ENCODE measurements at regions not wholly inside any gene's neighbourhood (a gene's known extent, or its start where the extent isn't known, plus 50 kb on each side); places are given as distances from the start of the nearest gene placed in this dataset.

DNA sequence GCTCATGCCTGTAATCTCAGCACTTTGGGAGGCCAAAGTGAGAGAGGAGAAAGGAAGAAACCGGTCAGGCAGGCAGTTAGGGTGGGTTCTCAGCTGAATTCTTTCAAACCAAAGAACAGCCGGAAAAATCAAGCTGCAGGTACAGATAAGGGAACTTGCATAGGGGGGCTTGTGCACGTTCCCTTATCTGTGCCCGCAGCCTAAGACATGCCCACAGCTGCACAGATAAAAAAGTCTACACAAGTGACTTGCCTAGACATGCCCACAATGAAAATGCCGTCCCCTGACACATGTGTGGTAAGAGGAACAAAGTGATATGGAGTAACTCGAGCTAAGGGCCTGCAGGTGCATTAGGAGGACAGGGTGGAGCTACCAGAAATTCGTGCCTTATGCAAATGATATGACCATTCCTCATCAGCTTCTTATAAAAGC lies 175.8 kb upstream of the SALL4 start:
- peaks cover 8% of the 10 kb centered on the region; the same call in 1 of the 2 replicates for H3K9me3 ChIP-seq (ENCODE audit: insufficient read depth, low read depth, low read length)
- H3K27me3 ChIP-seq (ENCODE audit: insufficient read depth, low read length): no peaks in the 10 kb centered on the region
- H3K27ac ChIP-seq (ENCODE audit: low read length): no peak overlapping the region
- no peaks in the 10 kb centered on the region for H3K4me1 ChIP-seq (ENCODE audit: insufficient read depth, low read length)
- no peak overlapping the region for H3K4me3 ChIP-seq (ENCODE audit: low read length)
- H3K36me3 ChIP-seq (ENCODE audit: insufficient read depth, low read depth, low read length): no peaks in the 10 kb centered on the region
- H3K9ac ChIP-seq (ENCODE audit: low read depth, low read length): no peak overlapping the region

- Histone ChIP-seq H3K9me3 (ENCODE audit: insufficient read depth, low read depth, low read length) (no peaks in the 10 kb centered on the region), H3K4me3 (ENCODE audit: low read length) (no peak overlapping the region), H3K27ac (ENCODE audit: low read length) (no peak overlapping the region), H3K36me3 (ENCODE audit: insufficient read depth, low read depth, low read length) (no peaks in the 10 kb centered on the region), H3K9ac (ENCODE audit: low read depth, low read length) (no peak overlapping the region), H3K4me1 (ENCODE audit: insufficient read depth, low read length) (no peaks in the 10 kb centered on the region), H3K27me3 (ENCODE audit: insufficient read depth, low read length) (no peaks in the 10 kb centered on the region)
Measured at GRCh38 chr20:51972056-51972455, 169.7 kb upstream of the SALL4 start.

DNA sequence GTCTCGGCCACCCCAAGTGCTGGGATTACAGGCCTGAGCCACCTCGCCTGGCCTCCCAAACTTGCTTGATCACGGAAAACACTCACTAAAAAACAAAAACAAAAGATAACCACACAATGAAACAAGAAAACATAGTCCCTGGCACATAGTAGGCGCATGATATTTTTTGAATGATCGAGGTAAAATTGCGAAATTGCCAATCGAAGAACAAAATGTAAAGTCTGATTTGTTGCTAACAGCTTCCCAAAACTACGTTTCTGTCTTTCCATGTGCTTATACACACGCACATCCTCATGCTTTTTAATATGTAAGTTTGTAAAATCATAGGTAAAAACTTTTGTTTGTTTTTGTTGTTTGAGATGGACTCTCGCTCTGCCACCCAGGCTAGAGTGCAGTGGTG lies 168.5 kb upstream of the SALL4 start:
- Histone ChIP-seq H3K27ac (ENCODE audit: low read length) (no peak overlapping the region), H3K9me3 (ENCODE audit: insufficient read depth, low read depth, low read length) (no peaks in the 10 kb centered on the region), H3K9ac (ENCODE audit: low read depth, low read length) (no peak overlapping the region), H3K4me1 (ENCODE audit: insufficient read depth, low read length) (no peaks in the 10 kb centered on the region), H3K27me3 (ENCODE audit: insufficient read depth, low read length) (no peaks in the 10 kb centered on the region), H3K4me3 (ENCODE audit: low read length) (no peak overlapping the region), H3K36me3 (ENCODE audit: insufficient read depth, low read depth, low read length) (no peaks in the 10 kb centered on the region)

GRCh38 chr20:51969191-51969590 lies 166.9 kb upstream of the SALL4 start:
- Histone ChIP-seq H3K4me1 (ENCODE audit: insufficient read depth, low read length) (no peaks in the 10 kb centered on the region), H3K36me3 (ENCODE audit: insufficient read depth, low read depth, low read length) (no peaks in the 10 kb centered on the region), H3K27ac (ENCODE audit: low read length) (no peak overlapping the region), H3K27me3 (ENCODE audit: insufficient read depth, low read length) (no peaks in the 10 kb centered on the region), H3K4me3 (ENCODE audit: low read length) (no peak overlapping the region), H3K9me3 (ENCODE audit: insufficient read depth, low read depth, low read length) (no peaks in the 10 kb centered on the region), H3K9ac (ENCODE audit: low read depth, low read length) (no peak overlapping the region)

DNA sequence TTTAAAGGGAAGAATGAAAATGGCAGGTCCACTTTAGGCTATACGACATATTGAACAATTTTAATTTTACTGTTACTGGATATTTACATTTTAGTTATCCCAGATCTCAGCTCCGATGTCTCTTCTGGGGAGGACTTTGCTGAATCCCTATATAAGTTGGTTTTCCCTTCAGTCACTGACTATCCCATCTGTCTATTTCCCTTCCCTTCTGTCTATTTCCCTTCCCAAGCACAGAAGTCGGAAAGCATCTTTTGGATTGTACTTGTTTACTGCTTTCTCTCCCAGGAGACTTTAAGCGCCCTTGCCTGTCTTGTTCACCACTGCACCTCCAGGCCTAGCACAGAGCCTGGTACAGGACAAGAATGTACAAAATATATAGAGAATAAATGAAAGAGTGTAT lies 165.8 kb upstream of the SALL4 start:
- Histone ChIP-seq H3K4me1 (ENCODE audit: insufficient read depth, low read length) (no peaks in the 10 kb centered on the region), H3K27me3 (ENCODE audit: insufficient read depth, low read length) (no peaks in the 10 kb centered on the region), H3K36me3 (ENCODE audit: insufficient read depth, low read depth, low read length) (no peaks in the 10 kb centered on the region), H3K4me3 (ENCODE audit: low read length) (no peak overlapping the region), H3K27ac (ENCODE audit: low read length) (no peak overlapping the region), H3K9me3 (ENCODE audit: insufficient read depth, low read depth, low read length) (no peaks in the 10 kb centered on the region), H3K9ac (ENCODE audit: low read depth, low read length) (no peak overlapping the region)

DNA sequence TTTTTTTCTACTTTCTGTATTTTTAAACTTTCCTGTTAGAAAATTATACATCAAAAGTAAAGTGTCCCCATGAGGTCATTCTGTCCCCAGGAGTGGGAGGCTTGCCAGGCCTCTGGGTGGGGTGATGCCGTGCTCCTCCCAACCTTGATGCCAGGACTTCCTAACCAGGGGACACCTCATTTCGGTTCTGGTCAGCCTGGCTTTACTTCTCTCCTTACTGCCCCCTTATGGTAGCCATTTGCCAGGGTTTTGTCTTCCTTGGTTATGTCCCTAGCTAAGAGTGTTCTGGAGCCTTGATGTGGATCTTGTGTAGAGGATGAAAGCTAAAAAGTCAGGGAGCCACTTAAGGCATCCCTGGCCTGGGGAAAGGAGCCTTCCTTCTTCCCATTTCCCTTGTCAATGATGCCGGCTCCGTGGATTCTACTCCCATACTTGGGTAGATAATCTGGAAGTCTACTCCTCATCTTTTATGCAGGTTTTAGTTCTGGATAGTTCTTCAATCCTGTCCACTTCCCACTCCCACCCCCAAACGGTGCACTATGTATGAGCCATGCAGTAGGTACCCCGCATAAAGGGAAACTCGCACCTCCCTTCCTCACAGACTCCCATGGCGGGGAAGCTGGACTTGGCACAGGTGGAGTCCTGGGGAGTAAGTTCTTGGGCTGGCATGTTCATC lies 164.1 kb upstream of the SALL4 start:
- Histone ChIP-seq H3K9me3 (ENCODE audit: insufficient read depth, low read depth, low read length) (no peaks in the 10 kb centered on the region), H3K4me1 (ENCODE audit: insufficient read depth, low read length) (peaks cover 10% of the 10 kb centered on the region; the same call in 1 of the 2 replicates), H3K4me3 (ENCODE audit: low read length) (no peak overlapping the region), H3K9ac (ENCODE audit: low read depth, low read length) (no peak overlapping the region), H3K27me3 (ENCODE audit: insufficient read depth, low read length) (no peaks in the 10 kb centered on the region), H3K36me3 (ENCODE audit: insufficient read depth, low read depth, low read length) (no peaks in the 10 kb centered on the region), H3K27ac (ENCODE audit: low read length) (no peak overlapping the region)

- Histone ChIP-seq H3K36me3 (ENCODE audit: insufficient read depth, low read depth, low read length) (no peaks in the 10 kb centered on the region), H3K9ac (ENCODE audit: low read depth, low read length) (no peak overlapping the region), H3K9me3 (ENCODE audit: insufficient read depth, low read depth, low read length) (no peaks in the 10 kb centered on the region), H3K27ac (ENCODE audit: low read length) (no peak overlapping the region), H3K27me3 (ENCODE audit: insufficient read depth, low read length) (no peaks in the 10 kb centered on the region), H3K4me3 (ENCODE audit: low read length) (no peak overlapping the region), H3K4me1 (ENCODE audit: insufficient read depth, low read length) (peaks cover 43% of the 10 kb centered on the region)
Measured at GRCh38 chr20:51961964-51962761, 159.8 kb upstream of the SALL4 start.

DNA sequence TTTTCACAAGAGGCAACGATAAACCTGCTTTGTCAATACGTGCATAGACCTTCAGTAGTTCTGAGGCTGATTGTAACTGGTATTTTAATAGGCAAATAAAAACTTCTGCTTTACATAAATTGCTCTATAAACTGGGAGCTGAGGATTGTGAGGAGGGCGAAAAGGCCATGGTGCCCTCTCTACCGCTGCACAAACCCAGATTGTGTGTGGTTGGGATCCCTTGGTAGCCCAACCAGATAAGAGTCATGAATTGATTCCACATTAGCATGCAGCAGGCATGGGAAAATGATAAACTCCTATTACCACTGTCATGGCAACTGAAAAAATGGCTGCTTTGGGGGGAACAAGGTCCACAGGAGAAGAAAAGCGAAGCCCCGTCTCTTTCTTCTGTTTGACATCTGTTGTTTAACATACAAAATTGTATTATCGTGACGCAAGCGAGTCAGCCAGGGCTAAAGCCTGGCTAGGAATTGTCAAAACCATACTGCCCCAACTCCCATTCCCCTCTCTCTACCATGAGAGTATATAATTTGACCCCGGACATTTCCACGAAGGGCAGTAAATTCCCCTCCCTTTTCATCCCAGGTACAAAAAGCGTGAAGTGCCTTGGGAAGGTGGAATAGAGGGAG lies 157.8 kb upstream of the SALL4 start:
- Histone ChIP-seq H3K9me3 (ENCODE audit: insufficient read depth, low read depth, low read length) (no peaks in the 10 kb centered on the region), H3K27ac (ENCODE audit: low read length) (no peak overlapping the region), H3K27me3 (ENCODE audit: insufficient read depth, low read length) (no peaks in the 10 kb centered on the region), H3K4me1 (ENCODE audit: insufficient read depth, low read length) (peaks cover 43% of the 10 kb centered on the region), H3K36me3 (ENCODE audit: insufficient read depth, low read depth, low read length) (no peaks in the 10 kb centered on the region), H3K9ac (ENCODE audit: low read depth, low read length) (no peak overlapping the region), H3K4me3 (ENCODE audit: low read length) (no peak overlapping the region)

GRCh38 chr20:51959066-51959542 lies 156.8 kb upstream of the SALL4 start:
- Histone ChIP-seq H3K9ac (ENCODE audit: low read depth, low read length) (peak overlapping the region; percentile 9; the same call in 1 of the 2 replicates), H3K27me3 (ENCODE audit: insufficient read depth, low read length) (no peaks in the 10 kb centered on the region), H3K27ac (ENCODE audit: low read length) (no peak overlapping the region), H3K9me3 (ENCODE audit: insufficient read depth, low read depth, low read length) (no peaks in the 10 kb centered on the region), H3K36me3 (ENCODE audit: insufficient read depth, low read depth, low read length) (no peaks in the 10 kb centered on the region), H3K4me1 (ENCODE audit: insufficient read depth, low read length) (peaks cover 43% of the 10 kb centered on the region), H3K4me3 (ENCODE audit: low read length) (peak overlapping the region; percentile 45; the same call in 1 of the 2 replicates)

DNA sequence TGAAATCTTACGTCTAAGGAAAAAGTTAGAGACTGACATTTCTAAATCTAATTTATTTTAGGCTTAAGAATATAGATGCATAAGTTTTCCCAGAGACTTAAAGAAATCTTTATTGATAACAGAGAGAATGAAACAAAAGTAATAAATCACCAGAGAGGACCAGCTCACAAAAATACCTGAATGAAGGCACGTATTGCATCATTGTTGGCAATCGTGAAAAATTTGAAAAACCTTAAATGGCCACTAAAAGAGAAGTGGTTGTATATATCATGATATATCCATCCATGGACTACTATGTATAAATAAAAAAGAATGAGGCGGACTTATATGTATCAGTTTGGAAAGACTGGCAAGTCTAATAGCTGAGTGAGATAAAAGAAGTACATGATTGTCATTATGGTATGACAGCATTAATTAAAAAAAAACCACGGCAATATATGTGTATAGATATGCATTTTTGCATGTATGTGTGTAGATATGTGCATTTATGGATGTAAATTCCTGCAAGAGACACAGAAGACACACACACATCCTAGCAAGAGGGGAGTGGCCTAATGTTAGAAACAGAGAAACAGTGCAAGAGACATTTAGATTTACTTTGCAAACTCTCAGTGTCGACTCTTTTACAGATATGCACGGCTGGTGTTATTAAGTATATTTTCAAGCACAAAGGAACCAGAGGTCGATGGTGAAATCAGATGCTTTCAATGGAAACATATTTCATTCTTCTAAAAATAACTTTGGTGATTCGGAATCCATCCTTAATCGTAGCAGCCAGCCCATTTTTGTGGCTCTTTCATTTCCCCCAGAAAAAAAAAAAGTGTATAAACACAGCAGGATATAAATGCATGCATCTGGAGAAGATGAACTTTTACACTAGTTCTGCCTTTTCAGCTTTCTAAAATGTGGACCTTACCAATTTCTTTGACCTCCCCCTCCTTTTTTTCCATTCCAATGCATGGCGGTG lies 156.1 kb upstream of the SALL4 start:
- peak overlapping the region; percentile 9; the same call in 1 of the 2 replicates for H3K9ac ChIP-seq (ENCODE audit: low read depth, low read length)
- no peaks in the 10 kb centered on the region for H3K27me3 ChIP-seq (ENCODE audit: insufficient read depth, low read length)
- H3K27ac ChIP-seq (ENCODE audit: low read length): peak overlapping the region; percentile 38

GRCh38 chr20:51955756-51956155 lies 153.4 kb upstream of the SALL4 start:
- Histone ChIP-seq H3K36me3 (ENCODE audit: insufficient read depth, low read depth, low read length) (no peaks in the 10 kb centered on the region), H3K27me3 (ENCODE audit: insufficient read depth, low read length) (no peaks in the 10 kb centered on the region), H3K4me3 (ENCODE audit: low read length) (no peak overlapping the region), H3K4me1 (ENCODE audit: insufficient read depth, low read length) (peaks cover 29% of the 10 kb centered on the region), H3K9ac (ENCODE audit: low read depth, low read length) (no peak overlapping the region), H3K9me3 (ENCODE audit: insufficient read depth, low read depth, low read length) (no peaks in the 10 kb centered on the region), H3K27ac (ENCODE audit: low read length) (no peak overlapping the region)

More for the DNA sequence above, 156.1 kb upstream of the SALL4 start:
- H3K4me1 ChIP-seq (ENCODE audit: insufficient read depth, low read length): peaks cover 43% of the 10 kb centered on the region
- H3K9me3 ChIP-seq (ENCODE audit: insufficient read depth, low read depth, low read length): no peaks in the 10 kb centered on the region
- peak overlapping the region; percentile 45; the same call in 1 of the 2 replicates for H3K4me3 ChIP-seq (ENCODE audit: low read length)
- H3K36me3 ChIP-seq (ENCODE audit: insufficient read depth, low read depth, low read length): no peaks in the 10 kb centered on the region

All from iPS-20b (cell line).